ENCODE measurements at regions not wholly inside any gene's neighbourhood (a gene's known extent, or its start where the extent isn't known, plus 50 kb on each side); places are given as distances from the start of the nearest gene placed in this dataset.
A peak's percentile ranks its signal among the peaks of the same experiment; 100 is the strongest.
"Not testable (repeated sequence)": the region's sequence is repeated elsewhere in the genome, so short reads cannot be mapped to it uniquely, and the experiment has no call there.

DNA sequence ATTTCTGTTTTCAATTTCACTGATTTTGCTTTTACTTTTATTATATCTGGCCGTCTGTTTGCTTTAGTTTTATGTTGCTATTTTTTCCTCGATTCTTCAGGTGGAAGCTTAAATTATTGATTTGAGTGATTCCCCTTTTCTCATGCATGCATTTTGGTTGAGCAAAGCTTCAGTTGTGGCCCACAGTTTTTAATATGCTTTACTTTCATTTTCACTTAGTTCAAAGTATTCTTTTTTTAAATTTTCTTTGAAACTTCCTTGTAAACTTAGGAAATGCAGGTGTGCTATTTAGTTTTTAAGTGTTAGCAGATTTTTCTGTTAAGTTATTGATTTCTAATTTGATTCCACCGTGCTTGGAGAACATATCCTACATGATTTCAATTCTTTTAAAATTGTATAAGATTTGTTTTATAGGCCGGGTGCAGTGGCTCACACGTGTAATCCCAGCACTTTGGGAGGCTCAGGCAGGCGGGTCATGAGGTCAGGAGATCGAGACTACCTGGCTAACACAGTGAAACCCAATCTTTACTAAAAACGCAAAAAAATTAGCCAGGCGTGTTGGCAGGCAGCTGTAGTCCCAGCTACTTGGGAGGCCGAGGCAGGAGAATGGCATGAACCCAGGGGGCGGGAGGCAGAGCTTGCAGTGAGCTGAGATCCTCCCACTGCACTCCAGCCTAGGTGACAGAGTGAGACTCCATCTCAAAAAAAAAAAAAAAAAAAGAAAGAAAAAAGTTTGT is 531.2 kb downstream of the KIF2B start:
- DNase-seq (ENCODE audit: low spot score) = no peak

GRCh38 chr17:54361073-54361472 is 538.3 kb downstream of the KIF2B start:
- not testable (repeated sequence) for DNase-seq (ENCODE audit: low spot score)

GRCh38 chr17:54368906-54369305 is 531.7 kb upstream of the TOM1L1 start:
- no peak for DNase-seq (ENCODE audit: low spot score)

DNA sequence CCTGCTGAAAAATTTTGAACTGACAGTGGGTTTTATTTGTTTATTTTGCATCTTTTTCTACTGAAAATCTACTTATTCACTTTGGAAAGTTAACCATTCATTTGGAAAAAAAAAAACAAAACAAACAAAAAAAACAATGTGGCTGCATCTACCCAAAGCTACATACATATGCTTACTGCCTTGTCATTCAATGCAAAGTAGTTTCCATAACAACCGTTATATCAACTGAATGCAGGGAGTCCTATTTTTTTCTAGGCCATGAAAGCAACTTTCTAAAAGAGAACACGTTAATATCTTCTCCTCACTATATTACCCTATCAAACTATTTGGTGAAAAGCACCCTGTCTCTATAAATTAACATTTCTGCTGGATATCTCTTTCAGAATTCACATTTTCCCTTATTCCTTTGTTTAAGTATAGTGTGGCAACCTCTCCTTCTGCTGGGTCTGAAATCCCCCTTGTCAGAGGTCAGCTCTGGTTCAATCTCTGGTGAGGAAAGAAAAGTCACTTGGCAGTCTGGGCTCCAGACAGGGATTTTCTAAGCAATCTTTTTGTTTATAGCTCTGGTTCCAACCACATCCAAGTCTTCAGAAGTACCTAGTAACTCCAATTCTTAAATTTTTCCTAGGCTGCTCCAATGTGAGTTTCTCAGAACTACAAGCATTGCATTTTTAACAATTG is 528.4 kb upstream of the TOM1L1 start:
- DNase-seq (ENCODE audit: low spot score) = peak; percentile 78

DNA sequence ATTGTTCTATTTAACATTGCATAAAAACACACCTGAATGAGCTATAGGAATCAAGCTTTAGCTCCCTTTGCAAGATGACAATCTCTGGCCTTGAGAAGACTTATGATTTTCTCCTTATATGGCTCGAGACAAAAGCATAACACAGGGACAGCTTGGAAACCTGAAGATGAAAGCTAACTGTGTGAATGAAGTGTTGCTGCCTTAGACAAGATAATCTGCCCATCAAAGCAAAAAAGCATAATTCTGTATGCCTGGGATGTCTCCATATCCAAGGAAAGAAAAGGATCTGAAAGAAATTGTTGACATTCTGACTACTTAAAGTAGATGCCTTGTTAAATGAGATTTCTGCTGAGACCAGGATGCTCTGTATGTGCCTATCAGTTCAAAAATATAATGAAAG is 526.7 kb upstream of the TOM1L1 start:
- DNase-seq (ENCODE audit: low spot score) = peak; percentile 48

DNA sequence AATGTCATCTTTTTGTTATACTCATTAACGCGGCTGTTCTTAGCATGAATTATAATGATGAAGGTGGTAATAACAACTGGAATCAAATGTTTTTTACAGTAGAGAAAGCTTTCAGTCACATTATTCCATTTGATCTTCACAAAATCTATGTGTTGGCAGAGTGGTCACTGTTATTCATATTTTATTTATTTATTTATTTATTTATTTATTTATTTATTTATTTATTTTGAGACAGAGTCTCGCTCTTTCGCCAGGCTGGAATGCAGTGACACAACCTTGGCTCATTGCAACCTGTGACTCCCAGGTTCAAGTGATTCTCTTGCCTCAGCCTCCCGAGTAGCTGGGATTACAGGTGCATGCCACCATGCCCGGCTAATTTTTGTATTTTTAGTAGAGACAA is 524.2 kb upstream of the TOM1L1 start:
- not testable (repeated sequence) for DNase-seq (ENCODE audit: low spot score)

GRCh38 chr17:54381482-54381881 is 519.2 kb upstream of the TOM1L1 start:
- DNase-seq (ENCODE audit: low spot score) = no peak

DNA sequence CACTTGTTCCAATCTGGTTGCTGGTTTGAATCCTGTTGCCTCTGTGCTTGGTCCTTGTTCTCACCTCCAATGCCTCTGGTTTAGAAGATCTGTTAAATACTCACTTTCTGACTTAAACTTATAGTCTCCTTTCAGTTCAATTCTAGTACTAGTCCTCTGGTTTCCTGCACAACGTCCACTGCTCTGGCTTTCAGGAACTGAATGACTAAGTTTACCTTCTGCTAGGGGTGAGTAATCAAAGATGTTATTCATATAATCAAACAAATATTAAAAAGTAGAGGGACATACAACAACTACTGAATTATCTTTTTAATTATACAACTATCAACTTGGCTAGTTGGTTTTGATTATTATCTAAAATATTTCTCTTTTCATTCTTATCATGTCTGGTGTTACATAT is 496.4 kb upstream of the TOM1L1 start:
- DNase-seq (ENCODE audit: low spot score) = no peak

GRCh38 chr17:54405826-54406225 is 494.8 kb upstream of the TOM1L1 start:
- no peak for DNase-seq (ENCODE audit: low spot score)

DNA sequence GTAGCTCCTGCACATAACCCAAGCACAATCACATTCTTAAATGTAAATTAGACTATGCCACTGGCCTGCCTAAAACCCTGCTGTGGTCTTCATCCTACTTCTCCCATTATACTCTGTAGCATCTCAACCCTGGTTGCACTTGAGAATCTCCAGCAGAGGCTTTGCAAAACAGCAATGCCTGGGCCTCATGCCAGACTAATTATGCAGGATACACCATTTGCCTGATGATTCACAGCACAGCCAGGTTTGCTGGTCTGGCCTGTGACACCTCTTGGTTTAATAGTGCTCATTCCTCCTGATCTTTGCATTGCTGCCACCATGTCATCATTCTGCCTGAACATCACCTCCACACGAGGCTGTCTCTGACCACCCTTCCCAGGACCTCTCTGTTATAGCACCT is 491.9 kb upstream of the TOM1L1 start:
- DNase-seq (ENCODE audit: low spot score) = no peak

- no peak for DNase-seq (ENCODE audit: low spot score)
These were observed 482.2 kb upstream of the TOM1L1 start for GRCh38 chr17:54418467-54418866.

- DNase-seq (ENCODE audit: low spot score) = no peak
These were observed 475.0 kb upstream of the TOM1L1 start for GRCh38 chr17:54425671-54426070.

DNA sequence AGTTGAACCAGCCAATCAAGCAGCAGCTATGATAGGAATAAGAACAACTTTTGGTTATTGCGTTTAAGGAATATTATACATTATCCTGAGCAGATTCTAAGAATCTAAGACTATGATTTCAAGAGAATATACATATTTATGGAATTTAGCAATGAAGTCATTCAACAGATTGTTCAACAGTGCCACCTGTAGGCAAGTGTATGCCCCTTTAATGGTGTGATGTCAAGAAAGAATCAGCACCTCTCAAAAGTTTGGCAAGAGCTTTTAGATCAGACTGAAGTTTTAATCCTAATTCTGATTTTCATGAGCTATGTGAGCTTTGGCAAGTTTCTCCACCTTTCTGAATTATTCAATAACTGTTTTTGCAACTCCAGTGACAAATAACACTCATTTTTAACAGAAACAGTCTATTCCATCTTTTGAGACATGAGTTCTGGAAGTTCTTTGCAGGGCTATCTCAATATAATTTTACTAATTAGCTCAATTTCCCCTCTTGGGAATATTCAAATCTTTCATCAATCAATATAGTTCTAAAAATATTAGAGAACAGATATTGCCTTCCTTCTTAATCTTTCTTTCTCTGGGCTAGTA is 474.3 kb upstream of the TOM1L1 start:
- DNase-seq (ENCODE audit: low spot score) = peak; percentile 65

GRCh38 chr17:54435966-54436365 is 464.7 kb upstream of the TOM1L1 start:
- DNase-seq (ENCODE audit: low spot score) = no peak

DNA sequence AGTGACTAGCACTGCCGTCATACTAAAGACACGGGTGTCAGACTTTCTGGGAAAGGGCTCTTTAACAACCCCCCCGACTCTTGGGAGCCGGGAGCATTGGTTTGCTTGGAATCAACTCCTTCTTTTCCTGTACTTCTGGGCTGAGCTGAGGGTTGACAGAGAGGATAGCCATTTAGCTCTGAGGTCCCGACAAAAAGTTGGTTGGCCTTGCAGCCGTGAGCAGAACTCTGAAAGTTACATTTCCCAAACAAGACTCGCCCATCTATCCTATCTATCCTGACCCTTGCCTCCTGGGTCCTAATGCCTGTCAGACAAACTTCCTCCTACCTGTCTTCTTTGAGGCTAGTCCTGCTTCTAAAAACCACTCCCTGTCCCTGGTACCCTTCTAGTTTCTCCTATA is 460.8 kb upstream of the TOM1L1 start:
- no peak for DNase-seq (ENCODE audit: low spot score)

DNA sequence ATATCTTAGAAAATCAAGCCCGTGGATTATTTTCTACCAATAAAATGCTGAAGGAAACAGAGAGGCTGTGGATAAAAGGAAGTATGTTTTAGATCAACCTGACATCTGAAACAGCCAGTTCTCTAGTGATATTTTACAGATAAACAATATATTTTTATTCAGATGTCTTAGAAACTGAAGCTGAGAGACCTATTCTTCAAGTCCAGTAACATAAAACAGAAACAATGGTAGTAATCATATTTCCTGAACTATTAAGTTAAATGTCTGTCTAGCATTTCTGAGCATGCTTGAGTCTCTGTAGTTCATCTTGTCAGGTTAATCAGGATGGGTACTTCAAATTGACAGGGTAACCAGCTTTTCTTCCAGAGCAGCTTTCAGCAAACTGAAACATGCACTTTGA is 449.6 kb upstream of the TOM1L1 start:
- DNase-seq (ENCODE audit: low spot score) = peak; percentile 52

DNA sequence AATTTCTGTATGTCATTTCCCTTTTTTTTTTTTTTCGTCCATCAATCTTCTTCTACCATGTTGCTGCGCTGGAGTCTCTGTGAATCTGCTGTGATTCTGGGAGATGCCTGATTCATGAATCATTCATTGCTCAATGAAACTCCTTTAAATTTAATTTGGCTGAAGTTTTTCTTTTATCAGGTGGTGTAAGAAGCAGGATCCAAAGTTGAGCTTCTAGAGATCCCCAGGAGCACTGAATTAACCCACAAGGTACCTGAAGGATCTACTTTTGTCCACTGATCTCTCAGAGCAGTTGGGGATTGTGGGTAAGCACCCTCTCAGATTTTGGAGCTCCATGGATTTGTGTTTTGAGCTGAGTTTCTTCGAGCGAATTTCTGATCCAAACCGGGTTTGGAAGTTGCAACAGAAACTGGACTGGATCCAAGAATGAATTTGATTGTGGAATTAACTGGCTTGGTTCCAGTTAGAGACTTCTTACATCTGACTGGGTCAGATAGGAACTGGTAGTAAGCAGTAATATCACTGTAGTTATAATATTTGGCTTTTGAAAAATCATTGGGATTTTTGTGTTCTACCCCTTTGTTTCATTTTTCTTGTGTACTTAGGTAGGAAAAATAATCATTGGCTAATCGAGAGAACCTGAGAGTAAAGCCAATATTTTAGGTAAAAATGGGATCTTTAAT is 447.8 kb upstream of the TOM1L1 start:
- no peak for DNase-seq (ENCODE audit: low spot score)

- DNase-seq (ENCODE audit: low spot score) = no peak
These were observed 445.3 kb upstream of the TOM1L1 start for GRCh38 chr17:54455251-54455868.

GRCh38 chr17:54465443-54465842 is 435.2 kb upstream of the TOM1L1 start:
- not testable (repeated sequence) for DNase-seq (ENCODE audit: low spot score)

- DNase-seq (ENCODE audit: low spot score) = no peak
These were observed 433.8 kb upstream of the TOM1L1 start for GRCh38 chr17:54466875-54467274.

GRCh38 chr17:54482843-54483242 is 417.8 kb upstream of the TOM1L1 start:
- DNase-seq (ENCODE audit: low spot score) = no peak

- DNase-seq (ENCODE audit: low spot score) = no peak
These were observed 407.0 kb upstream of the TOM1L1 start for GRCh38 chr17:54493691-54494090.
